Panc1 (cell line): ENCODE measurements at regions not wholly inside any gene's neighbourhood (a gene's known extent, or its start where the extent isn't known, plus 50 kb on each side); places are given as distances from the start of the nearest gene placed in this dataset.
"Not testable (repeated sequence)": the region's sequence is repeated elsewhere in the genome, so short reads cannot be mapped to it uniquely, and the experiment has no call there.

Experiments used
- ATAC-seq: fragments of 200-7000 bp; cut with Tn5 transposase; 2 replicates; pipeline ENCODE4 v1.9.1; 2020; ENCODE audit warnings: mild to moderate bottlenecking, moderate library complexity
- BruUV-seq: library from RNA; stranded (reverse); fragments of 400-500 nt; replicated peaks from 2 replicates; lab custom pipeline; 2021; lab: Mats Ljungman, UMichigan
- CTCF ChIA-PET: fragments of 300-600 bp; sonication (Branson Sonifier 250); formaldehyde crosslinking; loops from one replicate; lab custom pipeline; 2022; ENCODE audit warnings: antibody characterized with exemption; lab: Charles Lee
- POLR2A ChIA-PET: fragments of 300-600 bp; sonication (Branson Sonifier 250); formaldehyde crosslinking; loops from one replicate; lab custom pipeline; 2022; ENCODE audit warnings: antibody characterized with exemption; lab: Charles Lee
- DNase-seq: peaks from one replicate; pipeline ENCODE4 v3.0.0-alpha.2; 2010; ENCODE audit warnings: low read depth, low spot score
- H3K27ac ChIP-seq: 2 replicates; pipeline ENCODE4 v1.5.1; 2011; ENCODE audit warnings: mild to moderate bottlenecking, low read length, inconsistent platforms
- H3K27me3 ChIP-seq: fragments of 200-500 bp; sonication (Bioruptor generic); 2 replicates; pipeline ENCODE4 v1.6.0; 2014; ENCODE audit warnings: low read length, inconsistent platforms; ENCODE audit not compliant: control insufficient read depth, insufficient read depth
- H3K36me3 ChIP-seq: fragments of 200-500 bp; sonication (Bioruptor generic); 2 replicates; pipeline ENCODE4 v1.5.1; 2014; ENCODE audit warnings: inconsistent platforms, mild to moderate bottlenecking, low read length, moderate library complexity; ENCODE audit not compliant: control insufficient read depth, insufficient read depth
- H3K4me1 ChIP-seq: 2 replicates; pipeline ENCODE4 v1.5.1; 2011; ENCODE audit warnings: inconsistent platforms, mild to moderate bottlenecking, low read length, moderate library complexity; ENCODE audit not compliant: control insufficient read depth, insufficient read depth
- H3K4me3 ChIP-seq, 2 experiments: 2 replicates each; pipeline ENCODE4 v1.5.1; 2011 to 2012; ENCODE audit warnings: low read depth in 2 of 2, low read length in 2 of 2, mild to moderate bottlenecking in 2 of 2, inconsistent platforms in 1 of 2, moderate library complexity in 1 of 2
- H3K9me3 ChIP-seq: fragments of 200-500 bp; sonication (Bioruptor generic); 2 replicates; pipeline ENCODE4 v1.5.1; 2014; ENCODE audit warnings: low read depth, mild to moderate bottlenecking, inconsistent platforms, low read length, moderate library complexity; ENCODE audit not compliant: control insufficient read depth, insufficient read depth
- CTCF ChIP-seq: fragments of 450-650 bp; IDR thresholded peaks from 2 replicates; pipeline ENCODE4 v1.5.1; 2017; ENCODE audit warnings: mild to moderate bottlenecking
- POLR2AphosphoS5 ChIP-seq: IDR thresholded peaks from 2 replicates; pipeline ENCODE4 v1.6.1; 2012; ENCODE audit warnings: mild to moderate bottlenecking, low read depth, low read length, moderate library complexity
- REST ChIP-seq, 2 experiments: IDR thresholded peaks; 2 replicates each; pipeline ENCODE4 v1.6.1; 2011 to 2012; ENCODE audit warnings: low read depth in 2 of 2, control low read depth in 1 of 2, low read length in 1 of 2, mild to moderate bottlenecking in 1 of 2, moderate library complexity in 1 of 2; ENCODE audit not compliant: insufficient read depth in 1 of 2
- SIN3A ChIP-seq: IDR thresholded peaks from 2 replicates; pipeline ENCODE4 v1.6.1; 2012; ENCODE audit warnings: low read depth, mild to moderate bottlenecking, low read length, moderate library complexity, borderline replicate concordance; ENCODE audit not compliant: insufficient read depth
- TCF7L2 ChIP-seq: IDR thresholded peaks from 2 replicates; pipeline ENCODE4 v1.6.1; 2011; ENCODE audit warnings: mild to moderate bottlenecking, low read depth, low read length, inconsistent platforms
- in situ Hi-C: cut with HindIII; loops from 2 replicates; pipeline ENCODE4 v1.10.0; 2016; ENCODE audit warnings: low sequenced_read_pairs, low pct_unique_long_range_greater_than_20kb
- intact Hi-C: fragments of 100-400 bp; cut with micrococcal nuclease; formaldehyde crosslinking; loops from one replicate; pipeline ENCODE4 v1.10.0; 2022; ENCODE audit not compliant: unreplicated experiment

DNA sequence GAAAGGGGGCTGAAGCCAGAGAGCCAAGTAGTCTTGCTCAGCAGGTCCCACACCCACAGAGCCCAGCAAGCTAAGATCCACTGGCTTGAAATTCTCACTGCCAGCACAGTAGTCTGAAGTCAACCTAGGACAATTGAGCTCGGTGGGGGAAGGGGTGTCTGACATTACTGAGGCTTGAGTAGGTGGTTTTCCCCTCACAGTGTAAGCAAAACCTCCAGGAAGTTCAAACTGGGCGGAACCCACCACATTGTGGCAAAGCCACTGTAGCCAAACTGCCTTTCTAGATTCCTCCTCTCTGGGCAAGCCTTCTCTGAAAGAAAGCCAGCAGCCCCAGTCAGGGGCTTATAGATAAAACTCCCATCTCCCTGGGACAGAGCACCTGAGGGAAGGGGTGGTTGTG lies 630.9 kb upstream of the ITGA1 start:
- BruUV-seq, DNase-seq, ATAC-seq, intact Hi-C loops, POLR2A ChIA-PET, H3K9me3 ChIP-seq, H3K27ac ChIP-seq, H3K4me3 ChIP-seq, H3K4me1 ChIP-seq, in situ Hi-C loops, H3K27me3 ChIP-seq, H3K36me3 ChIP-seq, CTCF ChIA-PET: not testable (repeated sequence)

DNA sequence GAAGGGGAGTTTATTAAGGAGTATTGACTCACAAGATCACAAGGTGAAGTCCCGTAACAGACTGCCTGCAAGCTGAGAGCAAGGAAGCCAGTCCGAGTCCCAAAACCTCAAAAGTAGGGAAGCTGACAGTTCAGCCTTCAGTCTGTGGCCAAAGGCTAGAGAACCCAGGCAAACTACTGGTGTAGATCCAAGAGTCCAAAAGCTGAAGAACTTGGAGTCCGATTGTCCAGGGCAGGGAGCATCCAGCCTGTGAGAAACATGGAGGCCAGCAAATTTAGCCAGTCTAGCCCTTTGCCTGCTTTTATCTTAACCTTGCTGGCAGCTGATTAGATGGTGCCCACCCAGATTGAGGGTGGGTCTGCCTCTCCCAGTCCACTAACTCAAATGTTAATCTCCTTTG lies 621.9 kb upstream of the ITGA1 start:
- intact Hi-C loops, DNase-seq, ATAC-seq, BruUV-seq, POLR2A ChIA-PET, H3K4me3 ChIP-seq, H3K27me3 ChIP-seq, H3K27ac ChIP-seq, H3K4me1 ChIP-seq, H3K36me3 ChIP-seq, in situ Hi-C loops, H3K9me3 ChIP-seq, CTCF ChIA-PET: not testable (repeated sequence)

DNA sequence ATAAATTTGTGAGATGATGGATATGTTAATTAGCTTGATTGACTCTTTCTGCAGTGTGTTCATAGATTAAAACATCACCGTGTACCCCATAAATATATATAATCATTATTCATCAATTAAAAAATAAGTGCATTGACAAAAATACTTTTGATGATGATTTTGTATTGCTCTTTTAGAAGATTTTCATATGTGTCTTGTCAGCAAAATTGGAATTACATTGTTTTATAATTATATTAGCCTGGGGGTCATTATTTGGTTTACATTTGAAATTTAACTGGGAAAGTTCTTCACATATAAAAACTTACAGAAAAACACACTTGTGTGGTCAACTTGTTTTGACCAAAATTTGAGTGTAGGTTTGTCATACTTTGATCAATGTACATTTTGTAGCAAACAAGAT lies 614.6 kb upstream of the ITGA1 start:
- DNase-seq: no peak
- in situ Hi-C loops: no loop called here
- Histone ChIP-seq H3K9me3 (peaks cover 4% of the 10 kb centered on the region; the same call in 1 of the 2 replicates), H3K36me3 (no peaks in the 10 kb centered on the region; the same call in 1 of the 2 replicates), H3K27ac (no peak overlapping the region), H3K4me1 (no peaks in the 10 kb centered on the region), H3K27me3 (no peaks in the 10 kb centered on the region), H3K4me3 (no peak overlapping the region)
- intact Hi-C loops: no loop called here
- ChIA-PET POLR2A (no interaction called here), CTCF (no interaction called here)
- no peak for ATAC-seq
- no TSS peak for BruUV-seq
- TF ChIP-seq REST (IDR thresholded peaks at IDR 0.05; ENCODE audit: insufficient read depth in 1 of 2, low read depth in 2 of 2, low read length in 1 of 2): no peak
- TF ChIP-seq TCF7L2: no peak
- no peak for TF ChIP-seq CTCF
- no peak for TF ChIP-seq POLR2AphosphoS5
- no peak for TF ChIP-seq SIN3A
